ENCODE measurements at regions not wholly inside any gene's neighbourhood (a gene's known extent, or its start where the extent isn't known, plus 50 kb on each side); places are given as distances from the start of the nearest gene placed in this dataset.

DNA sequence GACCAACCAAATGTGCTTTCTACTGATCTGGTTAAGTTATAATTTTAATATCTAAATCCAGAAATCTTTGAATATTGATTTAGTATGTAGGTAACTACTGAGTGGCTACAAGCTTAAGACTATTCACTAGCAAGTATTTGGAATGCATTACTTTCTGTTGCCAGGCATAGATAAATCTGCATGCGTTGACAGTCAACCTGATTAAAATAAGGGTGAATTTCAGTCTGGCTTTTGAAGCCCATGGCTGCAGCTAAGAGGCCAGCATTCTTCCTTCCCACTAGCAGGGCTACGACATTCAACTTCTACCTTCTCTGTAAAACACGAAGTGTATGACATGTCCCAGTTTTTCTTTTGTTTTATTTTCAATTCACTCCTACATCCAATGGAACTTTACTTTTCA is 340.6 kb downstream of the EPHA4 start:
- no peak for TF ChIP-seq CTCF (IDR thresholded peaks at IDR 0.05)
- no peak for DNase-seq (ENCODE audit: low spot score in 2 of 2)
- H3K9me3 ChIP-seq, result no peaks in the 10 kb centered on the region
- H3K27ac ChIP-seq, result peak overlapping the region in 1 of 2 donors; percentile 21
- H3K4me1 ChIP-seq, result peaks cover 0 to 19% of the 10 kb centered on the region in 2 donors
- no peaks in the 10 kb centered on the region for H3K27me3 ChIP-seq
- no peak overlapping the region for H3K4me3 ChIP-seq
- no peaks in the 10 kb centered on the region for H3K36me3 ChIP-seq
- intact Hi-C loops (cut with DNase I), result no loop called here

DNA sequence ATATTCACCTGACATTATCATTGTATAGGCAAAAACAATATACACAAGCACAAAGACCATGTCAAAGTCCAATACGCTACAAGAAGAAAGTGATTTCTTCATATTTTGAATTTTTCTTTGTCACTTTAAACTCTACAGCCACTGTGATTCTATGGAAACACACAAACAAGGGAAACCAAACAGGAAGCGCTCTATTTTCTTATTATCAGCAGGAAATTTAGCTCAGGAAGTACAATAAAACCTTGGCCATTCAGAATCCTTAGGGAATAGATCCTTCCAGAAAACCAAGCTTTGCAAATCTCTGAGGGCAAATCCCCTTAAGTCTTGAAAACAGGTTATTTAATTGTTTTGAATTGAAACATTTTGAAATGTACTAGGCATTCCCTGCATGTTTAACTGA is 336.2 kb downstream of the EPHA4 start:
- Histone ChIP-seq H3K27me3 (no peaks in the 10 kb centered on the region), H3K27ac (peak overlapping the region in 1 of 2 donors; percentile 32), H3K36me3 (no peaks in the 10 kb centered on the region), H3K9me3 (no peaks in the 10 kb centered on the region), H3K4me1 (peaks cover 0 to 4% of the 10 kb centered on the region in 2 donors), H3K4me3 (no peak overlapping the region)
- no peak for TF ChIP-seq CTCF (IDR thresholded peaks at IDR 0.05)
- intact Hi-C loops (cut with DNase I), result no loop called here
- DNase-seq (ENCODE audit: low spot score in 2 of 2), result no peak

- Histone ChIP-seq H3K4me3 (no peak overlapping the region), H3K36me3 (no peaks in the 10 kb centered on the region), H3K9me3 (no peaks in the 10 kb centered on the region), H3K4me1 (no peaks in the 10 kb centered on the region), H3K27me3 (no peaks in the 10 kb centered on the region), H3K27ac (no peak overlapping the region)
- DNase-seq (ENCODE audit: low spot score in 2 of 2), result no peak
- intact Hi-C loops (cut with DNase I), result no loop called here
- no peak for TF ChIP-seq CTCF (IDR thresholded peaks at IDR 0.05)
Measured at GRCh38 chr2:221241072-221241471, 331.0 kb downstream of the EPHA4 start.

GRCh38 chr2:221243771-221244170 is 328.3 kb downstream of the EPHA4 start:
- intact Hi-C loops (cut with DNase I), result no loop called here
- H3K36me3 ChIP-seq, result no peaks in the 10 kb centered on the region
- no peak overlapping the region for H3K4me3 ChIP-seq
- DNase-seq (ENCODE audit: low spot score in 2 of 2), result no peak
- TF ChIP-seq CTCF (IDR thresholded peaks at IDR 0.05), result no peak
- no peaks in the 10 kb centered on the region for H3K27me3 ChIP-seq
- no peak overlapping the region for H3K27ac ChIP-seq
- no peaks in the 10 kb centered on the region for H3K4me1 ChIP-seq
- H3K9me3 ChIP-seq, result no peaks in the 10 kb centered on the region

DNA sequence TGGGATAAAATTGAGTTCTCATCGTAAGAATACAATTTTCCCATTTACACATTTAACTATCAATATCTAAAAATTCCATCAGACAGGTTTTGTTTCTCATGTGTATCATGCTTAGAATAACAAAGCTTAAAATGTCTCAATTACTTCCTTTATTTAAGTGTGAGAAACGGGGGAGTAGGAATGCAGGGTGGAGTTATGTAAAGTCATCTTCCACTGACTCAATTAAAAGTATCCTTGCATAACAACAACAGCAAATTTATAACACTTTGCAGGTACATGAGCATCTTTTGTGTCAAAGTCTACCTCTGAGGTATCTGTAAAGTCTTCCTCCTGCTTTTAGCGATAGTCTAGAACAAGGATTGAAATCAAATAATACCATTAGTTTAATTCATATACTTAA is 327.1 kb downstream of the EPHA4 start:
- Histone ChIP-seq H3K36me3 (no peaks in the 10 kb centered on the region), H3K27me3 (no peaks in the 10 kb centered on the region), H3K27ac (no peak overlapping the region), H3K9me3 (no peaks in the 10 kb centered on the region), H3K4me1 (no peaks in the 10 kb centered on the region), H3K4me3 (no peak overlapping the region)
- intact Hi-C loops (cut with DNase I), result no loop called here
- TF ChIP-seq CTCF (IDR thresholded peaks at IDR 0.05), result no peak
- DNase-seq (ENCODE audit: low spot score in 2 of 2), result no peak

- intact Hi-C loops (cut with DNase I), result no loop called here
- no peak for TF ChIP-seq CTCF (IDR thresholded peaks at IDR 0.05)
- Histone ChIP-seq H3K27me3 (no peaks in the 10 kb centered on the region), H3K4me1 (no peaks in the 10 kb centered on the region), H3K27ac (no peak overlapping the region), H3K4me3 (no peak overlapping the region), H3K9me3 (no peaks in the 10 kb centered on the region), H3K36me3 (no peaks in the 10 kb centered on the region)
- DNase-seq (ENCODE audit: low spot score in 2 of 2), result no peak
Measured at GRCh38 chr2:221245772-221246171, 326.3 kb downstream of the EPHA4 start.

All from ascending aorta (tissue), 2 donors.